Osteoblast (primary cell): ENCODE measurements at regions not wholly inside any gene's neighbourhood (a gene's known extent, or its start where the extent isn't known, plus 50 kb on each side); places are given as distances from the start of the nearest gene placed in this dataset.

Experiments
- DNase-seq: peaks from one replicate; pipeline ENCODE4 v3.0.0; 2011; ENCODE audit warnings: low spot score, mixed read lengths; ENCODE audit not compliant: insufficient read length; ENCODE audit errors: missing footprints
- H2AFZ ChIP-seq: 2 replicates; pipeline ENCODE4 v1.6.0; 2011; ENCODE audit warnings: mild to moderate bottlenecking, low read length
- H3K27ac ChIP-seq: 2 replicates; pipeline ENCODE4 v1.5.1; 2011; ENCODE audit warnings: mild to moderate bottlenecking, low read depth, low read length, moderate library complexity
- H3K27me3 ChIP-seq: 2 replicates; pipeline ENCODE4 v1.6.0; 2012; ENCODE audit warnings: mild to moderate bottlenecking, control low read depth, inconsistent platforms, low read length, moderate library complexity; ENCODE audit not compliant: insufficient read depth
- H3K36me3 ChIP-seq: 2 replicates; pipeline ENCODE4 v1.5.1; 2011; ENCODE audit warnings: mild to moderate bottlenecking, low read length, control low read depth, moderate library complexity; ENCODE audit not compliant: insufficient read depth
- H3K4me1 ChIP-seq: 2 replicates; pipeline ENCODE4 v1.5.1; 2011; ENCODE audit warnings: mild to moderate bottlenecking, low read length, control low read depth, moderate library complexity; ENCODE audit not compliant: insufficient read depth
- H3K4me2 ChIP-seq: 2 replicates; pipeline ENCODE4 v1.6.0; 2011; ENCODE audit warnings: mild to moderate bottlenecking, low read length; ENCODE audit not compliant: insufficient read depth
- H3K4me3 ChIP-seq: fragments of 200-600 bp; sonication (generic); 3 replicates; pipeline ENCODE4 v1.5.1; 2012; ENCODE audit warnings: mild to moderate bottlenecking, low read length, inconsistent platforms; ENCODE audit not compliant: insufficient read depth
- H3K79me2 ChIP-seq: 2 replicates; pipeline ENCODE4 v1.6.0; 2012; ENCODE audit warnings: mild to moderate bottlenecking, low read length, control low read depth, inconsistent platforms; ENCODE audit not compliant: insufficient read depth
- H3K9me3 ChIP-seq: 2 replicates; pipeline ENCODE4 v1.5.1; 2011; ENCODE audit warnings: low read depth, low read length, control low read depth
- H4K20me1 ChIP-seq: 2 replicates; pipeline ENCODE4 v1.6.0; 2012; ENCODE audit warnings: mild to moderate bottlenecking, low read length, control low read depth; ENCODE audit not compliant: insufficient read depth
- CTCF ChIP-seq: IDR thresholded peaks from 2 replicates; pipeline ENCODE4 v1.5.1; 2011; ENCODE audit warnings: mild to moderate bottlenecking, low read depth, low read length, moderate library complexity; ENCODE audit errors: extremely low read depth

- no peaks in the 10 kb centered on the region for H3K27me3 ChIP-seq
- no peak overlapping the region for H3K4me2 ChIP-seq
- no peak for TF ChIP-seq CTCF
Observed at GRCh38 chr6:68040780-68041179, 594.3 kb upstream of the ADGRB3 start.

GRCh38 chr6:68040312-68040778, 594.7 kb upstream of the ADGRB3 start:
- H3K9me3 ChIP-seq: no peaks in the 10 kb centered on the region
- no peak overlapping the region for H3K27ac ChIP-seq
- H4K20me1 ChIP-seq: no peaks in the 10 kb centered on the region
- no peaks in the 10 kb centered on the region for H3K36me3 ChIP-seq
- no peak overlapping the region for H3K4me2 ChIP-seq
- no peak for TF ChIP-seq CTCF
- H3K4me3 ChIP-seq: no peak overlapping the region
- no peak overlapping the region for H2AFZ ChIP-seq
- H3K4me1 ChIP-seq: no peaks in the 10 kb centered on the region
- no peaks in the 10 kb centered on the region for H3K79me2 ChIP-seq
- DNase-seq: no peak
- H3K27me3 ChIP-seq: no peaks in the 10 kb centered on the region

More at GRCh38 chr6:68040780-68041179, 594.3 kb upstream of the ADGRB3 start:
- Histone ChIP-seq H3K36me3 (no peaks in the 10 kb centered on the region), H2AFZ (no peak overlapping the region), H3K27ac (no peak overlapping the region), H3K79me2 (no peaks in the 10 kb centered on the region), H3K4me3 (no peak overlapping the region), H4K20me1 (no peaks in the 10 kb centered on the region), H3K9me3 (no peaks in the 10 kb centered on the region), H3K4me1 (no peaks in the 10 kb centered on the region)
- no peak for DNase-seq

GRCh38 chr6:68039641-68040311, 595.3 kb upstream of the ADGRB3 start:
- Histone ChIP-seq H3K27ac (no peak overlapping the region), H3K4me2 (no peak overlapping the region)
- TF ChIP-seq CTCF: no peak

GRCh38 chr6:68038815-68039408, 596.2 kb upstream of the ADGRB3 start:
- Histone ChIP-seq H3K4me2 (no peak overlapping the region), H3K27ac (no peak overlapping the region), H3K36me3 (no peaks in the 10 kb centered on the region), H3K79me2 (no peaks in the 10 kb centered on the region), H3K4me1 (no peaks in the 10 kb centered on the region), H3K27me3 (no peaks in the 10 kb centered on the region), H2AFZ (no peak overlapping the region), H3K4me3 (no peak overlapping the region), H3K9me3 (no peaks in the 10 kb centered on the region), H4K20me1 (no peaks in the 10 kb centered on the region)
- no peak for TF ChIP-seq CTCF
- DNase-seq: no peak

More at GRCh38 chr6:68039641-68040311, 595.3 kb upstream of the ADGRB3 start:
- no peaks in the 10 kb centered on the region for H3K27me3 ChIP-seq
- H3K4me1 ChIP-seq: no peaks in the 10 kb centered on the region
- no peaks in the 10 kb centered on the region for H3K9me3 ChIP-seq
- no peak for DNase-seq
- no peaks in the 10 kb centered on the region for H4K20me1 ChIP-seq
- H2AFZ ChIP-seq: no peak overlapping the region
- no peak overlapping the region for H3K4me3 ChIP-seq
- no peaks in the 10 kb centered on the region for H3K36me3 ChIP-seq
- H3K79me2 ChIP-seq: no peaks in the 10 kb centered on the region
